H1 (cell line): ENCODE measurements at regions not wholly inside any gene's neighbourhood (a gene's known extent, or its start where the extent isn't known, plus 50 kb on each side); places are given as distances from the start of the nearest gene placed in this dataset.
A peak's percentile ranks its signal among the peaks of the same experiment; 100 is the strongest.

Experiments used
- CTCF ChIA-PET: fragments of 300-600 bp; sonication (Branson Sonifier 250); formaldehyde crosslinking; loops from one replicate; lab custom pipeline; 2021; ENCODE audit not compliant: partially characterized antibody; lab: Charles Lee
- POLR2A ChIA-PET: fragments of 300-600 bp; sonication (Branson Sonifier 250); formaldehyde crosslinking; loops from one replicate; lab custom pipeline; 2021; ENCODE audit warnings: inconsistent platforms; ENCODE audit not compliant: partially characterized antibody; lab: Charles Lee
- DNase-seq, 2 experiments: peaks; one replicate each; pipeline versions ENCODE4 v3.0.0 to v3.0.0-alpha.2; 2010 to 2022; ENCODE audit warnings: low spot score in 2 of 2, low read depth in 1 of 2, mixed read lengths in 1 of 2
- FAIRE-seq: peaks from 2 replicates; lab custom pipeline; 2011; peaks lifted over from hg19 to GRCh38; lab: Jason Lieb, UNC
- H2AFZ ChIP-seq: 2 replicates; pipeline ENCODE4 v1.8.1; 2012; ENCODE audit warnings: low read length, inconsistent platforms
- H2AK5ac ChIP-seq: 2 replicates; pipeline ENCODE4 v1.6.1; 2013; ENCODE audit warnings: low read depth, low read length
- H2BK120ac ChIP-seq: replicated peaks from 2 replicates; pipeline ENCODE3; 2013; ENCODE audit warnings: low read depth, low read length, inconsistent platforms
- H2BK12ac ChIP-seq: 2 replicates; pipeline ENCODE4 v1.6.1; 2013; ENCODE audit warnings: low read depth, low read length
- H2BK15ac ChIP-seq: 2 replicates; pipeline ENCODE4 v1.6.1; 2013; ENCODE audit warnings: low read length
- H2BK20ac ChIP-seq: 2 replicates; pipeline ENCODE4 v1.6.1; 2013; ENCODE audit warnings: low read length
- H2BK5ac ChIP-seq: 2 replicates; pipeline ENCODE4 v1.6.1; 2013; ENCODE audit warnings: low read depth, low read length
- H3K14ac ChIP-seq: 2 replicates; pipeline ENCODE4 v1.6.1; 2013; ENCODE audit warnings: inconsistent platforms; ENCODE audit not compliant: insufficient read length
- H3K18ac ChIP-seq: 2 replicates; pipeline ENCODE4 v1.6.1; 2013; ENCODE audit warnings: low read length; ENCODE audit errors: extremely low read depth
- H3K23ac ChIP-seq: 2 replicates; pipeline ENCODE4 v1.6.1; 2013; ENCODE audit warnings: inconsistent platforms; ENCODE audit not compliant: insufficient read length
- H3K23me2 ChIP-seq: 2 replicates; pipeline ENCODE4 v1.6.1; 2013; ENCODE audit warnings: low read depth, low read length
- H3K27ac ChIP-seq: 2 replicates; pipeline ENCODE4 v1.6.1; 2011; ENCODE audit warnings: low read depth, low read length, inconsistent platforms
- H3K27me3 ChIP-seq, 4 experiments: replicated peaks in 1 of 4; 1 replicate in 1 of 4; 2 replicates in 3 of 4; pipeline versions ENCODE4 v1.6.1 to v1.8.1; 2011 to 2013; ENCODE audit warnings: low read length in 3 of 4, mild to moderate bottlenecking in 3 of 4, inconsistent platforms in 2 of 4, mixed read lengths in 2 of 4, moderate library complexity in 1 of 4; ENCODE audit not compliant: control insufficient read depth in 3 of 4, insufficient read depth in 3 of 4; ENCODE audit errors: extremely low read depth in 1 of 4
- H3K36me3 ChIP-seq, 4 experiments: 2 replicates each; pipeline versions ENCODE4 v1.6.1 to v1.8.1; 2011 to 2013; ENCODE audit warnings: mild to moderate bottlenecking in 4 of 4, low read length in 3 of 4, moderate library complexity in 2 of 4, control low read depth in 1 of 4, inconsistent platforms in 1 of 4; ENCODE audit not compliant: insufficient read depth in 4 of 4, control insufficient read depth in 2 of 4
- H3K4ac ChIP-seq: replicated peaks from 2 replicates; pipeline ENCODE3; 2013; ENCODE audit warnings: low read length, low read depth, mixed read lengths, inconsistent platforms; ENCODE audit not compliant: insufficient read length
- H3K4me1 ChIP-seq, 4 experiments: replicated peaks in 1 of 4; 1 replicate in 1 of 4; 2 replicates in 3 of 4; pipeline versions ENCODE4 v1.6.1 to v1.8.1; 2011 to 2013; ENCODE audit warnings: low read length in 3 of 4, inconsistent platforms in 2 of 4, mixed read lengths in 1 of 4; ENCODE audit not compliant: insufficient read depth in 4 of 4, control insufficient read depth in 3 of 4
- H3K4me2 ChIP-seq, 2 experiments: 2 replicates each; pipeline versions ENCODE4 v1.6.1 to v1.8.1; 2011 to 2013; ENCODE audit warnings: low read depth in 2 of 2, low read length in 2 of 2, control low read depth in 1 of 2, inconsistent platforms in 1 of 2, mild to moderate bottlenecking in 1 of 2; ENCODE audit not compliant: insufficient read depth in 1 of 2
- H3K4me3 ChIP-seq, 4 experiments: fragments of 200-600, 300-600 bp in 1 of 4; sonication (generic), shearing (Covaris generic), sonication (Bioruptor Twin) in 1 of 4; 2 replicates each; pipeline versions ENCODE4 v1.5.1 to v1.8.1; 2011 to 2016; ENCODE audit warnings: low read length in 4 of 4, low read depth in 3 of 4, control low read depth in 2 of 4, inconsistent platforms in 2 of 4, mild to moderate bottlenecking in 2 of 4, mixed read lengths in 1 of 4, moderate library complexity in 1 of 4; ENCODE audit not compliant: insufficient read depth in 2 of 4; ENCODE audit errors: extremely low read depth in 1 of 4
- H3K56ac ChIP-seq: replicated peaks from 2 replicates; pipeline ENCODE3; 2013; ENCODE audit warnings: low read depth, mild to moderate bottlenecking, mixed read lengths, low read length, inconsistent platforms; ENCODE audit not compliant: insufficient read length
- H3K79me1 ChIP-seq: 2 replicates; pipeline ENCODE4 v1.6.1; 2013; ENCODE audit warnings: low read depth, low read length, control low read depth
- H3K79me2 ChIP-seq, 2 experiments: 2 replicates each; pipeline versions ENCODE4 v1.6.1 to v1.8.1; 2012 to 2013; ENCODE audit warnings: low read length in 2 of 2, mild to moderate bottlenecking in 2 of 2, inconsistent platforms in 1 of 2; ENCODE audit not compliant: insufficient read depth in 2 of 2, control insufficient read depth in 1 of 2
- H3K9ac ChIP-seq, 4 experiments: replicated peaks in 1 of 4; 1 replicate in 1 of 4; 2 replicates in 3 of 4; pipeline versions ENCODE4 v1.6.1 to v1.8.1; 2011 to 2013; ENCODE audit warnings: low read depth in 3 of 4, low read length in 3 of 4, control low read depth in 2 of 4, mild to moderate bottlenecking in 2 of 4, moderate library complexity in 2 of 4, inconsistent platforms in 1 of 4; ENCODE audit errors: extremely low read depth in 1 of 4
- H3K9me3 ChIP-seq, 2 experiments: 2 replicates each; pipeline versions ENCODE4 v1.6.1 to v1.8.1; 2012 to 2013; ENCODE audit warnings: mild to moderate bottlenecking in 2 of 2, moderate library complexity in 2 of 2, control low read depth in 1 of 2, inconsistent platforms in 1 of 2, low read depth in 1 of 2, low read length in 1 of 2, mixed read lengths in 1 of 2; ENCODE audit not compliant: insufficient read depth in 2 of 2
- H4K20me1 ChIP-seq, 2 experiments: replicated peaks in 1 of 2; 2 replicates each; pipeline versions ENCODE3 to v1.8.1; 2011 to 2013; ENCODE audit warnings: inconsistent platforms in 2 of 2, low read length in 2 of 2, mild to moderate bottlenecking in 1 of 2; ENCODE audit not compliant: insufficient read depth in 2 of 2, control insufficient read depth in 1 of 2
- H4K5ac ChIP-seq: 2 replicates; pipeline ENCODE4 v1.6.1; 2013; ENCODE audit warnings: low read length, low read depth, mixed read lengths, inconsistent platforms; ENCODE audit not compliant: insufficient read length
- H4K8ac ChIP-seq: 2 replicates; pipeline ENCODE4 v1.8.0; 2013; ENCODE audit warnings: mild to moderate bottlenecking, moderate library complexity, low read length, inconsistent platforms; ENCODE audit not compliant: insufficient read depth; ENCODE audit errors: extremely low read depth
- H4K91ac ChIP-seq: replicated peaks from 2 replicates; pipeline ENCODE3; 2013; ENCODE audit warnings: low read length, mixed read lengths, inconsistent platforms; ENCODE audit not compliant: insufficient read length
- POLR2AphosphoS5 ChIP-seq: IDR thresholded peaks from 2 replicates; pipeline ENCODE4 v1.6.1; 2011; ENCODE audit warnings: low read depth, low read length
- RAD21 ChIP-seq, 2 experiments: IDR thresholded peaks in 1 of 2; conservative IDR thresholded peaks in 1 of 2; 2 replicates each; pipeline ENCODE4 v1.6.1; 2011; ENCODE audit warnings: low read depth in 2 of 2, low read length in 2 of 2, improper control_type of control experiment in 1 of 2, inconsistent platforms in 1 of 2, mild to moderate bottlenecking in 1 of 2, moderate library complexity in 1 of 2
- WGBS, 2 experiments: shearing (Covaris generic) in 1 of 2; methylation state at CpG; one replicate each; pipeline versions ENCODE4 v1.1.6 to v1.1.7; 2013 to 2015; ENCODE audit warnings: low lambda C conversion rate in 2 of 2, mixed read lengths in 2 of 2, inconsistent platforms in 1 of 2, low coverage in 1 of 2, missing lambda C conversion rate in 1 of 2; ENCODE audit not compliant: insufficient replicate concordance in 2 of 2, insufficient coverage in 1 of 2, insufficient read length in 1 of 2; ENCODE audit errors: extremely low coverage in 1 of 2, missing lambda C conversion rate in 1 of 2; 5-methylcytosine and 5-hydroxymethylcytosine counted together

- Histone ChIP-seq H3K4me3 (no peak overlapping the region), H4K5ac (no peak overlapping the region), H3K36me3 (peaks cover 0 to 18% (median 6%) of the 10 kb centered on the region in 4 experiments; a peak in 4 of 8 replicates), H3K79me1 (no peaks in the 10 kb centered on the region; the same call in 1 of the 2 replicates), H3K4me2 (no peak overlapping the region), H2BK15ac (no peak overlapping the region), H3K9ac (no peak overlapping the region), H3K27ac (no peak overlapping the region), H3K14ac (no peak overlapping the region), H2BK20ac (no peak overlapping the region), H2BK120ac (no peak overlapping the region), H3K4me1 (no peaks in the 10 kb centered on the region), H3K9me3 (no peaks in the 10 kb centered on the region), H4K91ac (no peak overlapping the region), H3K18ac (no peak overlapping the region), H4K20me1 (peaks cover 0 to 34% of the 10 kb centered on the region in 2 experiments), H2AFZ (no peak overlapping the region), H3K27me3 (no peaks in the 10 kb centered on the region), H3K79me2 (no peaks in the 10 kb centered on the region; a peak in 1 of 4 replicates), H4K8ac (no peak overlapping the region), H3K23me2 (no peaks in the 10 kb centered on the region), H3K4ac (no peak overlapping the region), H2AK5ac (no peak overlapping the region), H3K56ac (no peak overlapping the region), H3K23ac (no peak overlapping the region), H2BK12ac (no peak overlapping the region), H2BK5ac (no peak overlapping the region)
- 100% methylated on average over 5 of the region's 5 CpGs; no CpG with 5 or more reads in 1 of the 2 experiments for WGBS, 2 experiments
- TF ChIP-seq POLR2AphosphoS5 = peak; percentile 64
- TF ChIP-seq RAD21 (IDR thresholded peaks at IDR 0.05 in 1 of 2, conservative IDR thresholded peaks at IDR 0.05 in 1 of 2; ENCODE audit: low read depth in 2 of 2, low read length in 2 of 2) = no peak
- DNase-seq (no peak), FAIRE-seq (no peak)
- ChIA-PET POLR2A (interaction anchor here (1.0 kb wide), 1 partner anchor 60 kb away, joined by 3 read pairs; no protein-coding TSS in a partner anchor), CTCF (no interaction called here)
Observed at GRCh38 chrX:115896362-115896761, 274.2 kb upstream of the AGTR2 start.
